ENCODE measurements at regions not wholly inside any gene's neighbourhood (a gene's known extent, or its start where the extent isn't known, plus 50 kb on each side); places are given as distances from the start of the nearest gene placed in this dataset.

- intact Hi-C loops (cut with DNase I; ENCODE audit: low total_unique reads), result no loop called here
These were observed 619.2 kb downstream of the PDHA2 start for GRCh38 chr4:96459105-96459504.

DNA sequence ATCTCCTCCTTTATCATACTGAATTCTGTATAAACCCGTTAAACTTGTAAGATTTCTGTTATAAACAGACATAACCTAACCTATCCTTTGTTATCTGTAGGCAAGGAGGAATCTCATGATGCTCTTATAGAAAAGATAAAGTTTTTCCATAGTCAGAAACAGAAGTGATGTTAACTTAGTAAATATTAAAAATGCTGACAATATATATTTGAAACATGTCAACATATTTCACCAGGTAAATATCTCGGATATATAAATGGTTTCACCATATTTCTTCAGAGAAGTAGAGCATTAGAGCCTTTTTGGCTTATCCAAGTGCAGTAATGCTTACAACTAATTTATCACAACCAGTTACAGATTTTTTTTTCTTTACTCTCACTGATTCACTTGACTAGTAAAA, 625.9 kb downstream of the PDHA2 start:
- H3K4me3 ChIP-seq (ENCODE audit: low read depth, poor library complexity, severe bottlenecking), result no peak overlapping the region
- intact Hi-C loops (cut with DNase I; ENCODE audit: low total_unique reads), result no loop called here
- DNase-seq (ENCODE audit: low spot score in 2 of 2), result no peak
- WGBS, 2 donors, result 72 to 85% methylated on average over 2 of the region's 2 CpGs
- TF ChIP-seq CTCF (IDR thresholded peaks at IDR 0.05) (no peak), POLR2A (IDR thresholded peaks at IDR 0.05) (no peak)

More at GRCh38 chr4:96459105-96459504, 619.2 kb downstream of the PDHA2 start:
- H3K4me3 ChIP-seq (ENCODE audit: low read depth, poor library complexity, severe bottlenecking), result no peak overlapping the region
- TF ChIP-seq CTCF (IDR thresholded peaks at IDR 0.05), result no peak
- no peak for TF ChIP-seq POLR2A (IDR thresholded peaks at IDR 0.05)
- 39 to 57% methylated on average over 1 of the region's 1 CpG for WGBS, 2 donors
- DNase-seq (ENCODE audit: low spot score in 2 of 2), result no peak

DNA sequence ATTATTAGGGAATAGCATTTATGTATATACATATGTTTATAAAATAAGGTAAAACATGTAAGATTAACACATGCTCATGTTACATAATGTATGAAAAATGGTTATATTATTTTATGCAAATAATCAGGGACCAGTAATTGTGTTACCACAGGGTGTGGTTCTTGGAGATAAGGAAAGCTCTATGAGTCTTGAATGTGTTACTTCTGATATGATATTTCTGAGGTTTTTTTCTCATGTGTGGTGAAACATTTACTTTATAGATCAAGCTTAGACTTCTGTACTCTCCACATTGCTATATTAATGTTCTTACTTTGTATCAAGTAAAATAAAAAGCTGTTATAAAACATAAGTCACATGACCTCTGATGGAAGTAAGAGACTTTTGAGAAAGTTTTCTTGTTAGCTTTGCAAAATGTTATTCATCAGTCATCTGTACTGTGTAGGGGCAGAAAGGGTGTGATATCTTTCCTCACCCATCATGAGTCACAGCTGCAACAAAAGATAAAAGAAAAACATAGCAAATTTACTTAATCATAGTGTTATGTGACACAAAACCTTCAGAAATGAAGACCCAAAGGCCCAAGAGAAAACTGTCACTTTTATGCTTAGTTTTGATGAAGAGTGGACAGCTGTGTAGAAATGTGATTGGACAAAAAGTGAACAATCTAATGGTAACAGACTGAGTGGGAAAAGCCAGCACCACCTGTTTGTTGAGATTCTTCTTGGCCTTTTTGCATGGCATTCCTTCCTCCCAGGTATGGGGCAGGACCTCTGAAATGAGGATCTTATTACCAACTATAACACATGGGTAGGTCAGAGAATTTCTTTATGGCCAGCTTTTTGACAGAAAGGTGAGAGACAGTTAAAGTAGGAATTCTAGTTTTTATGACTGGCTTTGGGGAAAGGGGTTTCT, 632.3 kb downstream of the PDHA2 start:
- intact Hi-C loops (cut with DNase I; ENCODE audit: low total_unique reads), result no loop called here
- TF ChIP-seq POLR2A (IDR thresholded peaks at IDR 0.05) (no peak), CTCF (IDR thresholded peaks at IDR 0.05) (no peak)
- no peak overlapping the region for H3K4me3 ChIP-seq (ENCODE audit: low read depth, poor library complexity, severe bottlenecking)
- no peak for DNase-seq (ENCODE audit: low spot score in 2 of 2)

DNA sequence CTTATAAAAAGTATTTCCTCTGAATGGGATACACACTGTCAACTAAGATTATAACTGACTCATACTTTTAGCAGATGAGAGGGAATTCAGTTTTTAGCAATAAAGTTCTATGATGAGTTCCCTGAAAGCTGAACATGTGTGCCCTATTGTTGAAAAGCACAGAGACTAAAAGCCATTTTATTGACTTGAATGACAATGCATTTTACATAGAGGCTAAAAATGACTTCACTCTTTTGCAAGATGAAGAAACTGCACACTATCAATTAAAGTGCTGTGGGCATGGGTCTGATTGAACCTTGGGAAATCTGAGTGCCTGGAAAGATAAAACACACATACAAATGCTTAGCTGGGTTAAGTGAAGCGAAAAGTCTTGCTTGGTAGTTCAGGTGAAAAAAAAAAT, 633.4 kb downstream of the PDHA2 start:
- no peak for TF ChIP-seq CTCF (IDR thresholded peaks at IDR 0.05)
- no peak for TF ChIP-seq POLR2A (IDR thresholded peaks at IDR 0.05)
- intact Hi-C loops (cut with DNase I; ENCODE audit: low total_unique reads), result no loop called here
- H3K4me3 ChIP-seq (ENCODE audit: low read depth, poor library complexity, severe bottlenecking), result no peak overlapping the region
- 58 to 75% methylated on average over 1 of the region's 1 CpG for WGBS, 2 donors
- no peak for DNase-seq (ENCODE audit: low spot score in 2 of 2)

DNA sequence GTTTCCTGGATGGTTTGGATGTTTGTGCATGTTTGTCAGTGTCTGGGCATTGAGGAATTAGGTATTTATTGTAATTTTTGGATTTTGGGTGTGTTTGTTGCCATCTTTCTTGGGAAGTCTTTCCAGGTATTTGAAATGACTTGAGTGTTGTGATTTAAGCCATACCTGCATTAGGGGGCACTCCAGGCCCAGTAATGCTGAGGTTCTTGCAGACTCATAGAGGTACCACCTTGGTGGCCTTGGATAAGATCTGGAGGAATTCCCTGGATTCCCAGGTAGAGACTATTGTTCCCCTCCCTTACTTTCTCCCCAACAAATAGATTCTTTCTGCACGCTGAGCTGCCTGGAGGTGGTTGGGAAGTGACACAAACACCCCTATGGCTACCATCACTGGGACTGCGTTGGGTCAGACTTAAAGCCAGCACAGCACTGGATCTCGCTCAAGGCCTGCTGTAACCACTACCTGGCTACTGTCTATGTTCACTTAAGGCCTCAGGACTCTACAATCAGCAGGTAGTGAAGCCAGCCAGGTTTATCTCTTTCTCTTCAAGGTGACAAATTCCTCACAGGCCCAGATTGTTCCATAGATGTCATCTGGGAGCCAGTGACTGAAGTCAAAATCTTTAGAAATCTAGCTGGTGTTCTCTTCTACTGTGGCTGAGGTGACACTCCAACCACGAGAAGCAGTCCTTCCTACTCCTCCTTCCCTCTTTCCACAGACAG, 643.6 kb downstream of the PDHA2 start:
- intact Hi-C loops (cut with DNase I; ENCODE audit: low total_unique reads), result no loop called here
- DNase-seq (ENCODE audit: low spot score in 2 of 2), result no peak
- WGBS, 2 donors, result 72 to 84% methylated on average over 4 of the region's 4 CpGs

More for the DNA sequence above, 643.6 kb downstream of the PDHA2 start:
- no peak for TF ChIP-seq CTCF (IDR thresholded peaks at IDR 0.05)
- H3K4me3 ChIP-seq (ENCODE audit: low read depth, poor library complexity, severe bottlenecking), result no peak overlapping the region
